PC-3 (cell line): ENCODE measurements at regions not wholly inside any gene's neighbourhood (a gene's known extent, or its start where the extent isn't known, plus 50 kb on each side); places are given as distances from the start of the nearest gene placed in this dataset.

ENCODE experiments used
- CTCF ChIP-seq: fragments of 300-600 bp; sonication (generic); conservative IDR thresholded peaks from 2 replicates; pipeline ENCODE4 v1.5.1; 2017; ENCODE audit warnings: antibody characterized with exemption, low read depth, mild to moderate bottlenecking, low read length
- EZH2 ChIP-seq: fragments of 300-600 bp; sonication (generic); IDR thresholded peaks from one replicate; pipeline ENCODE4 v1.6.1; 2017; ENCODE audit warnings: antibody characterized with exemption, mild to moderate bottlenecking, low read length; ENCODE audit not compliant: unreplicated experiment
- EZH2phosphoT487 ChIP-seq: fragments of 300-600 bp; sonication (generic); IDR thresholded peaks from 2 replicates; pipeline ENCODE4 v1.6.1; 2018; ENCODE audit warnings: mild to moderate bottlenecking, antibody characterized with exemption, low read length, borderline replicate concordance

- no peak for TF ChIP-seq CTCF
- no peak for TF ChIP-seq EZH2
- TF ChIP-seq EZH2phosphoT487: no peak
These were observed 637.8 kb downstream of the BCL11B start for GRCh38 chr14:98634043-98634820.
